ENCODE measurements at regions not wholly inside any gene's neighbourhood (a gene's known extent, or its start where the extent isn't known, plus 50 kb on each side); places are given as distances from the start of the nearest gene placed in this dataset.
A peak's percentile ranks its signal among the peaks of the same experiment; 100 is the strongest.

DNA sequence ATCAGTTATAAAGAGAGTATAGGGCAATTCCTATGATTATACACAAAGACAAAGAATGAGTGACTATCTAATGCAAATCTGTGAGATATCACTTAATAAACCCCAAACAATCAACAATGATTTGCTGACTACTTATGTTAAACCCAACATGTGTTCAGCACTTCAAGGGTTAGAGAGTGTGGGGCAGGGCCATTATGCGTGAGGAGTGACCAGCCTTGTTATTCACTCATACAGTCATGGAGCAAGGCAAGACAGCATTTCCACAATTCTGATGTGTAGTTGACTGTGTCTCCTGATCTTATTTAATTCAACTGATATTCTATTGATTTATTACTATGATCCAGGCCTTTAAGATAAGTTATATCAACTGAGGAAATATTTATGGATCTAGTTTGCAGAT is 251.7 kb downstream of the CYRIA start:
- no peak for DNase-seq

- no peak for DNase-seq
Measured at GRCh38 chr2:16413285-16413684, 252.3 kb downstream of the CYRIA start.

GRCh38 chr2:16412321-16413030 is 253.2 kb downstream of the CYRIA start:
- no peak for DNase-seq

DNA sequence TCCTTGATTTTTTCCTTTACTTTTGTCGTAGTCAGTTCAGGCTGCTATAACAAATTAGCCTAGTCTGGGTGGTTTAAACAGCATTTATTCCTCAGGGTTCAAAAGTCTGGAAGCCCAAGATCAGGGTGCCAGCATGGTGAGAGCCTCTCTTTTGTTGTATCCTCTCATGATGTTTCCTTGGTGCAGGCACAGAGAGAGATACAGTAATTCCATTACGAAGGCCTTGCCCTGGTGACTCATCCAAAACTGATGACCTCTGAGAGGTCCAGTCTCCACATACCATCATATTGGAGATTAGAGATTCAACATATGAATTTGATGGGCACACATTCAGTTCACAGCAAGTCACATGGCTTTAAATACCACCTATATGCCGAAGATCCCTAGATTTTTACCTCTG is 253.8 kb downstream of the CYRIA start:
- DNase-seq = no peak

DNA sequence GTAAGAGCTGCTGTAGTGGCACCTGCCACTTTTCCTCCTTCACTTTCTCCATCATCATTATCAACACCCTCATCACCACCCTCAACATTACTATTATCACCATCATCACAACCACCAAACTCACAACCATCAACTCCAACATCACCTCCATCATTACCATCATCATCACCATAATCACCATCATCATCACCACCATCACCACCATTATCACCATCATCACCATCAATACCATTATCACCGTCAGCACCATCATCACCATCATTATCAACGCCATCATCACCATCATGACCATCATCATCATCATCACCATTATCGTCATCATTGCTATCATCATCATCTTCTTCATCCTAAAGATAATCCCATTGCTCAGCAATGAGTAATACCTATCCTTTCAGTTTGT is 255.8 kb downstream of the CYRIA start:
- no peak for DNase-seq

GRCh38 chr2:16409006-16409390 is 256.6 kb downstream of the CYRIA start:
- no peak for DNase-seq

DNA sequence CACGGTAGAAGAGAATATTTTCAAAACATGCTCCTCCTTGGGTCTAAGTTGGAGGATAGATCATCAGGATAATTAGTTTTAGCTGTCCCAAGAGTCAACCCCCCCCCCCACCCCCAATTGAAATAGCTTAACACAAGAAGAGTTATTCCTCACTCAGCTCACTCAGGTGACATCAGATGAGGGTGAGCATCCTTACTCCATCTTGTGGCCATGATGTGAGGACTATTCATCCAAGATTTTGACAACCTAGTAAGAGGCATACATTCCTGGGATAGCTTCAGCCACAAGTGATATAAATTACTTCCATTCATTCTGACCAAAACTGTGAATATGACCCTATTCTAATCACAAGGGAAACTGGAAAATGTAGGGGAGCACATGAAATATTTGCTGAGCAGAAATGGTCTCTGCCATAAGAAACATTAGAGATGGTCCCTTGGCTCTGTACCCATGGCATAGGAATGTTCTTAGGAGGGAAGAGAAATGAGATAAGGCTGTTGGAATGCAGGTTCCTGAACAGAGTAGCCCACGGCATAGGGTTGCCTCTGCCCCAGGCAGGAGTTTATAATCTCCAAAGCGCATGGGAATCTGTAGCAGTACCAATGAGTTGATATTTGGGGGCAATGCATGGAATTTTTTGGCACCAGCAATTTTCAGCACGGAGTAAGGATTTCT is 257.2 kb downstream of the CYRIA start:
- DNase-seq = no peak

GRCh38 chr2:16407358-16407757 is 258.3 kb downstream of the CYRIA start:
- DNase-seq = peak in 1 of 56 donors; percentile 23

DNA sequence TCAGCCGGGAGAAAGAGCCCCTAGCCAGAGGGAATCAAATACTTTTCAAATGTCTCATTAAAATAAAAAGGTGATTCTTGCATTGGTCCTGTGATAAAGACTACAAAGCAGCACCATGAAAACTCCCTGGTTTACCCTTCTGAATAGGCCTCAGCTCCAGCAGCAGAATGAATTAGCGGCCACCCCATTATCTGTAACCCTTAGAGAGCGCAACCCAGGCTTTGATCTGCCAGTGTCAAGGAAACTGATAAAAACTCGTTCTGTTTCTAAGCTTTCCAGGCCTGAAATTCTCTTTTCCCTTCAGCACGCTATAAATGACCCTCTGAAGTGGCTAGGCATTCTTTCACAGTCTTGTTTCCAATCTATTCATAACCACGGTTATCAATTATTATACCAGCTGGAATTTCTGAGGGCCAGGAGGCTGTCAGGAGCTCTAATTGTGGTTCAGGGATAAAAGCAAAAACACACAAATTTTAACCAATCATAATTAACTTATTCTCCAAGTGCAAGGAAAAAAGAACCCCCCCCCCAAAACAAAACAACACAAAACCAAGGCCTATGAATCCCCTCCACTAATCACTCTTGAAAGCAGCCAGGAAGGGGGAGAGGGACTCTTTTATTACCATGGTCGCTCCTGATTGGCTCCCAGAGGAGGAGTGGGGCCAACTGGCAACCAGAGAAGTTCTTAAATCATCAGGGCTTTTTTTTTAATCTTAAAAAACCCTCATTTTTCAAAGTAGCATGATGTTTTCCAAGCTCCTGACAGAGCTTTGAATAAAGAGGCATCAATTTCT is 258.9 kb downstream of the CYRIA start:
- DNase-seq = peak in 1 of 56 donors; percentile 0

DNA sequence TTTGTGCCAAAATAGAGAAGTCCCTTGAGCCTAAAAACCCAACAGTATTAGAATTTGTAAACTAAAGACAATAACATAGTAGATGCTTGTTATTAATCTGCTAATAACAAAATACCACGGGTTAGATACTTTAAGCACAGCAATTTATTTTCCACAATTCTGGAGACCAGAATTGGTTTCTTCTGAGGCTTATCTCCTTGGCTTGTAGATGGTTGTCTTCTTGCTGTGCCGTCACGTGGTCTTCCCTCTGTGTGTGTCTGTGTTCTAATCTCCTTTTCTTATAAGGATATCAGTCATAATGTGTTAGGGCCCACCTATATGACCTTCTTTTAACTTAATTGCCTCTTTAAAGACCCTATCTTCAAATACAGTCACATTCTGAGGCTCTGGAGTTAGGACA is 260.1 kb downstream of the CYRIA start:
- DNase-seq = no peak

- DNase-seq = no peak
Measured at GRCh38 chr2:16404551-16405300, 260.9 kb downstream of the CYRIA start.

DNA sequence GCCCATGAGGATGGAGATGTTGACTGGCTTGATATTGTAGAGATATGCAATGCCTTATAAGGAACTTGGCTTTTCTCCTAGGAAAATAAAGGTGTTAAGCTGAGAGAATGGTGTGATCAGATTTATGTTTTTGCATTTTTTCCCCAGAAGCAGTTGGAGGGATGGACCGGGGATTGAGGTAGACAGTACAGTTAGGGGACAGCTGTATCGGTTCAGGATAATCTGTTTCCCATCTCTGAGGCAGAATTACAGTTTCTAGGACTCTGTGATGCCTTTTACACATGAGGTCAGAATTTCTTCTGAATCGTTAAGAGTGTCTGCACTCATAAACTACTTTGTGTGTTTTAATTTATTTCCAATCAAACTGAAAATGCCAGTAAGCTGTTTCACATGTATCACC is 261.5 kb downstream of the CYRIA start:
- DNase-seq = no peak

GRCh38 chr2:16402891-16403290 is 262.7 kb downstream of the CYRIA start:
- DNase-seq = no peak

GRCh38 chr2:16401761-16402300 is 263.8 kb downstream of the CYRIA start:
- DNase-seq = no peak

DNA sequence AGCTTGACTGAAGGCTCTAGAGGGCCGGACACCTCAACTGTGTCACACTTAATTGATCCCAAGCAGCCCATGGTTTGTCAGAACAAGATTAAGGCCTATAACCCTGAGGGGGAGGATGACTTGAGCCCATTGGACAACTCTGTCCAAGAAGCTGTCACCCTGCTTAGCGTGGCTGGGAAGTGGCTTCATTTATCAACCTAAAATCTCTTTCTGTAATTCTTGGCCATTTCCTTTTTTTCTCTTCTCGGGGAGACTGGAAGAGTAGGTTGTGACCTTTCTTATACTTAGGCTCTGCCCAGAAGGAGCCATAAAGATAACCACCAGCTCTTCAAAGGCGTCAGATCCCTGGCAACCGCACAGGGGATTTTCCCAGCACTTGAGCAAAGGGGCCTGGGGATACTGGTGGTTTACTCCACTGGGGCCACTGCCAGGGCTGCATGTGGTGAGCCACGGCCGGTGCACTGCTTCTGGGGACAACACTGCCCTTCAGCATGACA is 265.5 kb downstream of the CYRIA start:
- DNase-seq = no peak

DNA sequence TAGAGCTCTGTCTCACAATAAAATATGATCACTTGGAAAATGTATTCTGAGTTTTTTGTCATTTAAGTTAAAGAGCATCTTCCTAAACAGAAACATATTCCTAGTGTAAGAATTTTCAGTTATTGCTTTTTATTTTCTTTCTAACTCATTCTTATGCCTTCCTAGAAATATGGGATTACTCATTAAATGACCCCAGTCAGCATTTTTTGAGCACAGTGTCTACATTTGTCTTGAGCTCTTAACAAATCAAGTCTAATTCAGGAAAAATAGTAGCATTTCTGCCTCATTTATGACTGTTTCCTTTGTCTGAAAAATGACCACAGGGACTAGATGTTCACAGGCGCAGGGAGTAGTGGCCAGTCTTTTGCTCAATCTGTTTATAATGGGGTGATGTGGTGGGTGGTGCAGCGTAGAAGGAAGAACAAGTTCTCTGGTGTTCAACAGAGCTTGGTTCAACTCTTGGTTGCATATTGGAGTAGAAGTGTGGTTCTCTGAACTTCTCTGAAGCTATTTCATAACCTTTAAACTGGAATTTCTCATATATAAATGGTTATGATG is 267.1 kb downstream of the CYRIA start:
- DNase-seq = no peak

DNA sequence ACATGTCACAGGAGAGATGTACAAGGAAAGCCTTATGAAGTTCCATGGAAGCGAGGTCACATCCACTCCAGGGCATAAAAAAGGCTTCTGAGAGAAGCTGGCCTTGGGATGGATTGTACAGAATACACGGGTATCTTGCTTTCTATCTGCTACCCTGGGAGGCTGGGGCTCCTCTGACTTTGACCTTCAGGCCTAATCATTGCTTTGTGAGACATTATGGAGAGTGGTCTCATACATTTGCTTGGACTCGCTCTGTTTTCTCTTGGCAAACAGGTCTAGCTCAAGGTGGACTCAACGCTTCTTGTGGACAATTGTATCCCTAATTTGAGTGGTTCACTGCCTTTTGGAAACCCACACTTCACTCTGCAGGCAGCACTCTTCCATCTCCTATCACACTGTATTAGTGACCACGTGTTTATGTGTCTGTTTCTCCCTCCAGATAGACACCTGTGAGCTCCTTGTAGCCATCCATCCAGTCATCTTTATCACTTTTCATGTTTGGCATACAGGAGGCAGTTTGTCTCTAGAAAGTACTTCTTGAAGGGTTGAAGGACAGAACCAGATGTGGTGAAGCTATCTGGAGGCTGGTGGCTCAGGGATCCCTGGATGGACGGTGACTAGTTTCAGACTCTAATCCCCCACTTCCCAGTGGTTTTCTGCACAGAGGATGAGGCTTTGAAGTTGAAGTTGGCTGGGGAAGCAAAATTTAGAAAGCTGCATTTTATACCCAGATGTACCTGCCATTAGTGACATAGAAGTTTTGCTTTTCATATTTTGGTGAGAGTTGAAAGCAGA is 267.8 kb downstream of the CYRIA start:
- no peak for DNase-seq

DNA sequence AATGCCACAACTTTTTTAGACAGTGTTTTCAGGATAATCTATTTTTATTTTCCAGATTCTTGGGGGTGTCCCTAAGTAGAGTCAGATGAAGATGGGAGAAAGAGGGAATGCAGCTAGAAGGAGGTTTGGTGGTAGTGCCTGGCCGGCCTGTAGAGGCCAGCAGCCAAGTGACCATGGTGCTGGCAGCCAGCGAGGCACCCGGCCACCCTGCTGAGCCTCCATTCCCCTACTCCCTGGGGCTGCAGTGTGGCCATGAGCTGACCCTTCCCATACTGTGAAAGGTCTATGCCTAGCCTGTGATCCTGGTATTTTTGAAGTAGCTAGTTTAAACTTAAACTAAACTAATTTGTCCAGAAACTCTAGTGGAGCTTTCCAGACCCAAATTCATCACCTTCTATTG is 268.6 kb downstream of the CYRIA start:
- DNase-seq = no peak

DNA sequence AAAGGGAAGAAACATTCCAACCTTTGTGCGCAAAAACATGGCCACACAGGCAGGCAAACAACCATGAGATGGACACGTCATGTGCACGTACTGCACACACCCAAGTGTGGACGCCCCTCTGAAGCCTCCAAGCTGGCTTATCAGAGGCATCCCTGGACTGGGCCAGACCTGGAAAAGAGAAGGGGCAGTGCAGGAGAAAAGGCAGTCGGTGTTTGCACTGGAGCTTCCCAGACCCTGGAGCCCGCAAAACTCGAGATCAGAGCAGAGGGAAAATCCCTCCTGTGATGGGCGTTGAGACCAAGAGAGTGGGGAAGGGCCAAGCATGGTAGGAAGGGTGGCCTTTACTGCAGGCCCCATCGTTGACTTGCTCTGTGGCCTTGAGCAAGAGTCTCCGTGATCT is 269.5 kb downstream of the CYRIA start:
- DNase-seq = no peak

GRCh38 chr2:16395601-16396000 is 270.0 kb downstream of the CYRIA start:
- no peak for DNase-seq

All from amygdala (tissue), 56 donors.